Neutrophil (primary cell): ENCODE measurements at regions not wholly inside any gene's neighbourhood (a gene's known extent, or its start where the extent isn't known, plus 50 kb on each side); places are given as distances from the start of the nearest gene placed in this dataset.

Experiments used
- H3K27ac ChIP-seq: fragments of 200-600 bp; sonication (generic); 2 replicates; pipeline ENCODE4 v1.5.1; 2016; ENCODE audit warnings: mild to moderate bottlenecking, moderate library complexity
- H3K27me3 ChIP-seq: fragments of 200-600 bp; sonication (generic); 2 replicates; pipeline ENCODE4 v1.6.0; 2016; ENCODE audit warnings: mild to moderate bottlenecking
- H3K36me3 ChIP-seq: fragments of 200-600 bp; sonication (generic); 2 replicates; pipeline ENCODE4 v1.5.1; 2017
- H3K4me1 ChIP-seq, 2 experiments: fragments of 200-600 bp in 1 of 2; sonication (generic) in 1 of 2; 1 replicate in 1 of 2; 2 replicates in 1 of 2; pipeline versions ENCODE4 v1.5.1 to v1.6.1; 2013 to 2016; ENCODE audit warnings: low read depth in 1 of 2, low read length in 1 of 2, mild to moderate bottlenecking in 1 of 2, moderate library complexity in 1 of 2; ENCODE audit not compliant: control insufficient read depth in 1 of 2, insufficient read depth in 1 of 2
- H3K4me3 ChIP-seq, 2 experiments: fragments of 200-600 bp in 1 of 2; sonication (generic) in 1 of 2; 1 replicate in 1 of 2; 2 replicates in 1 of 2; pipeline ENCODE4 v1.5.1; 2013 to 2016; ENCODE audit warnings: low read depth in 1 of 2, low read length in 1 of 2, mild to moderate bottlenecking in 1 of 2, moderate library complexity in 1 of 2
- H3K9me3 ChIP-seq: fragments of 200-600 bp; sonication (generic); 2 replicates; pipeline ENCODE4 v1.5.1; 2016
- CTCF ChIP-seq: fragments of 200-600 bp; sonication (generic); IDR thresholded peaks from 2 replicates; pipeline ENCODE4 v1.5.1; 2016; ENCODE audit warnings: antibody characterized with exemption

- H3K27ac ChIP-seq: no peak overlapping the region
- no peak overlapping the region for H3K4me3 ChIP-seq
- TF ChIP-seq CTCF: no peak
- no peaks in the 10 kb centered on the region for H3K27me3 ChIP-seq
- no peaks in the 10 kb centered on the region for H3K36me3 ChIP-seq
- H3K9me3 ChIP-seq: no peaks in the 10 kb centered on the region
- no peaks in the 10 kb centered on the region for H3K4me1 ChIP-seq
Measured at GRCh38 chr5:114634967-114635901, 273.4 kb downstream of the KCNN2 start.

GRCh38 chr5:114634517-114634916 is 272.6 kb downstream of the KCNN2 start:
- Histone ChIP-seq H3K9me3 (no peaks in the 10 kb centered on the region), H3K27ac (no peak overlapping the region), H3K4me1 (no peaks in the 10 kb centered on the region), H3K36me3 (no peaks in the 10 kb centered on the region), H3K27me3 (no peaks in the 10 kb centered on the region), H3K4me3 (no peak overlapping the region)
- no peak for TF ChIP-seq CTCF

GRCh38 chr5:114612406-114612805 is 250.5 kb downstream of the KCNN2 start:
- Histone ChIP-seq H3K27ac (no peak overlapping the region), H3K9me3 (no peaks in the 10 kb centered on the region), H3K4me1 (no peaks in the 10 kb centered on the region), H3K36me3 (no peaks in the 10 kb centered on the region), H3K27me3 (no peaks in the 10 kb centered on the region), H3K4me3 (no peak overlapping the region)
- TF ChIP-seq CTCF: no peak

GRCh38 chr5:114581136-114581535 is 219.3 kb downstream of the KCNN2 start:
- no peak overlapping the region for H3K4me3 ChIP-seq
- H3K27ac ChIP-seq: no peak overlapping the region
- H3K36me3 ChIP-seq: no peaks in the 10 kb centered on the region
- TF ChIP-seq CTCF: no peak
- no peaks in the 10 kb centered on the region for H3K9me3 ChIP-seq
- H3K4me1 ChIP-seq: no peaks in the 10 kb centered on the region
- no peaks in the 10 kb centered on the region for H3K27me3 ChIP-seq

- no peaks in the 10 kb centered on the region for H3K4me1 ChIP-seq
- H3K36me3 ChIP-seq: no peaks in the 10 kb centered on the region
- peaks cover 5% of the 10 kb centered on the region for H3K9me3 ChIP-seq
- H3K27me3 ChIP-seq: no peaks in the 10 kb centered on the region
- H3K4me3 ChIP-seq: no peak overlapping the region
- no peak overlapping the region for H3K27ac ChIP-seq
- TF ChIP-seq CTCF: no peak
Measured at GRCh38 chr5:114565871-114566270, 204.0 kb downstream of the KCNN2 start.
